Activated CD4-positive, alpha-beta T cell treated with anti-CD3 and anti-CD28 coated beads, Interleukin-10, Interleukin-2, amounts not matched to agents 100 ng/mL and 50 ng/mL, durations not matched to agents 16 hours and 8 hours (primary cell): ENCODE measurements at regions not wholly inside any gene's neighbourhood (a gene's known extent, or its start where the extent isn't known, plus 50 kb on each side); places are given as distances from the start of the nearest gene placed in this dataset.
"Not testable (repeated sequence)": the region's sequence is repeated elsewhere in the genome, so short reads cannot be mapped to it uniquely, and the experiment has no call there.

Experiments
- DNase-seq: peaks from one replicate; pipeline ENCODE4 v3.0.0-alpha.2; 2020

DNA sequence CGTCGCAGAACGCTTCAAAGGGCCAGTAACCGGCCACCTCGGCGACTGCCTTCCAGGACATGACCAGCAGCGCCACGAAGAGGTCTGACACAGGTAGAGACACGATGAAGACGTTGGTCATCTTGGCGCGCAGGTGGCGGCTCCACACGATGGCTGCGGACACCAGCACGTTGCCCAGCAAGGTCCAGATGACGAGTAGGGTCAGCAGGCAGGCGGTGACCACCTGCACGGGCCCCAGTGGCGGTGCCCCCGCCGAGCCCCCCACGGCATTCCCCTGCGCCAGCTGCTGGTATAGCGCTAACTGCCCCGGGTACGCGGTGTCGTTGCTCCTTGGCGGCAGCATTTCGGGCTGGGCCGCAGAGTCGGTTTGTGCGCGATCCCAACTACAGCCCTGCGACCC lies 2994.1 kb downstream of the RPIA start:
- DNase-seq: not testable (repeated sequence)

GRCh38 chr2:91686046-91686445 lies 2994.6 kb downstream of the RPIA start:
- not testable (repeated sequence) for DNase-seq
